Panc1 (cell line): ENCODE measurements at regions not wholly inside any gene's neighbourhood (a gene's known extent, or its start where the extent isn't known, plus 50 kb on each side); places are given as distances from the start of the nearest gene placed in this dataset.
"Not testable (repeated sequence)": the region's sequence is repeated elsewhere in the genome, so short reads cannot be mapped to it uniquely, and the experiment has no call there.

Experiments
- ATAC-seq: fragments of 200-7000 bp; cut with Tn5 transposase; 2 replicates; pipeline ENCODE4 v1.9.1; 2020; ENCODE audit warnings: mild to moderate bottlenecking, moderate library complexity
- BruUV-seq: library from RNA; stranded (reverse); fragments of 400-500 nt; replicated peaks from 2 replicates; lab custom pipeline; 2021; lab: Mats Ljungman, UMichigan
- CTCF ChIA-PET: fragments of 300-600 bp; sonication (Branson Sonifier 250); formaldehyde crosslinking; loops from one replicate; lab custom pipeline; 2022; ENCODE audit warnings: antibody characterized with exemption; lab: Charles Lee
- POLR2A ChIA-PET: fragments of 300-600 bp; sonication (Branson Sonifier 250); formaldehyde crosslinking; loops from one replicate; lab custom pipeline; 2022; ENCODE audit warnings: antibody characterized with exemption; lab: Charles Lee
- DNase-seq: peaks from one replicate; pipeline ENCODE4 v3.0.0-alpha.2; 2010; ENCODE audit warnings: low read depth, low spot score
- H3K27ac ChIP-seq: 2 replicates; pipeline ENCODE4 v1.5.1; 2011; ENCODE audit warnings: mild to moderate bottlenecking, low read length, inconsistent platforms
- H3K27me3 ChIP-seq: fragments of 200-500 bp; sonication (Bioruptor generic); 2 replicates; pipeline ENCODE4 v1.6.0; 2014; ENCODE audit warnings: low read length, inconsistent platforms; ENCODE audit not compliant: control insufficient read depth, insufficient read depth
- H3K36me3 ChIP-seq: fragments of 200-500 bp; sonication (Bioruptor generic); 2 replicates; pipeline ENCODE4 v1.5.1; 2014; ENCODE audit warnings: inconsistent platforms, mild to moderate bottlenecking, low read length, moderate library complexity; ENCODE audit not compliant: control insufficient read depth, insufficient read depth
- H3K4me1 ChIP-seq: 2 replicates; pipeline ENCODE4 v1.5.1; 2011; ENCODE audit warnings: inconsistent platforms, mild to moderate bottlenecking, low read length, moderate library complexity; ENCODE audit not compliant: control insufficient read depth, insufficient read depth
- H3K4me3 ChIP-seq, 2 experiments: 2 replicates each; pipeline ENCODE4 v1.5.1; 2011 to 2012; ENCODE audit warnings: low read depth in 2 of 2, low read length in 2 of 2, mild to moderate bottlenecking in 2 of 2, inconsistent platforms in 1 of 2, moderate library complexity in 1 of 2
- H3K9me3 ChIP-seq: fragments of 200-500 bp; sonication (Bioruptor generic); 2 replicates; pipeline ENCODE4 v1.5.1; 2014; ENCODE audit warnings: low read depth, mild to moderate bottlenecking, inconsistent platforms, low read length, moderate library complexity; ENCODE audit not compliant: control insufficient read depth, insufficient read depth
- POLR2AphosphoS5 ChIP-seq: IDR thresholded peaks from 2 replicates; pipeline ENCODE4 v1.6.1; 2012; ENCODE audit warnings: mild to moderate bottlenecking, low read depth, low read length, moderate library complexity
- SIN3A ChIP-seq: IDR thresholded peaks from 2 replicates; pipeline ENCODE4 v1.6.1; 2012; ENCODE audit warnings: low read depth, mild to moderate bottlenecking, low read length, moderate library complexity, borderline replicate concordance; ENCODE audit not compliant: insufficient read depth
- TCF7L2 ChIP-seq: IDR thresholded peaks from 2 replicates; pipeline ENCODE4 v1.6.1; 2011; ENCODE audit warnings: mild to moderate bottlenecking, low read depth, low read length, inconsistent platforms
- in situ Hi-C: cut with HindIII; loops from 2 replicates; pipeline ENCODE4 v1.10.0; 2016; ENCODE audit warnings: low sequenced_read_pairs, low pct_unique_long_range_greater_than_20kb
- intact Hi-C: fragments of 100-400 bp; cut with micrococcal nuclease; formaldehyde crosslinking; loops from one replicate; pipeline ENCODE4 v1.10.0; 2022; ENCODE audit not compliant: unreplicated experiment
- TF ChIP-seq, protein P1 (sequence below), 2 experiments: IDR thresholded peaks; 2 replicates each; pipeline ENCODE4 v1.6.1; 2011 to 2012; ENCODE audit warnings: low read depth in 2 of 2, control low read depth in 1 of 2, low read length in 1 of 2, mild to moderate bottlenecking in 1 of 2, moderate library complexity in 1 of 2; ENCODE audit not compliant: insufficient read depth in 1 of 2
- TF ChIP-seq, protein P2 (sequence below): fragments of 450-650 bp; IDR thresholded peaks from 2 replicates; pipeline ENCODE4 v1.5.1; 2017; ENCODE audit warnings: mild to moderate bottlenecking

DNA sequence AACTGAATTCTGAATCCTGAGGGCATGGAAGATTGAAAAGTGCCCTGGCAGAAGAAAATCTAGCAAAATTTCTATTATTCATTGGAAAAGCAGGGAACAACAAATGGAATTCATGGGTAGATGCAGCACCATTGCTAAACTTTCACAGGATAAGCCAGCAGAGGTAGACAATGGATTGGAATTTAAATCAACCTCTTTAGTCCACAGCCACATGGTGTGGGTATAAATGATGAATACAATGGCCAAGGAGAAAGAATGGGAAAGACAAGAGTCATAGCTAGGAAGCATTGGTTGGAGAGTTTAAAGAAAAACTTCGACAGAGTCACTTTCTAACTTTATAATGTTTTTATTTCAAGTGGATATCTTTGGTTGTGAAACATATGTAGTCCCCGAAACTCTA, 332.8 kb upstream of the PUDP start:
- CTCF ChIA-PET: no interaction called here
- BruUV-seq: no TSS peak
- Histone ChIP-seq H3K27me3 (no peaks in the 10 kb centered on the region), H3K27ac (no peak overlapping the region), H3K4me1 (no peaks in the 10 kb centered on the region), H3K36me3 (no peaks in the 10 kb centered on the region), H3K9me3 (no peaks in the 10 kb centered on the region), H3K4me3 (no peak overlapping the region)
- ATAC-seq (no peak), DNase-seq (no peak)
- intact Hi-C loops (no loop called here), in situ Hi-C loops (no loop called here)
- TF ChIP-seq, protein P1, sequence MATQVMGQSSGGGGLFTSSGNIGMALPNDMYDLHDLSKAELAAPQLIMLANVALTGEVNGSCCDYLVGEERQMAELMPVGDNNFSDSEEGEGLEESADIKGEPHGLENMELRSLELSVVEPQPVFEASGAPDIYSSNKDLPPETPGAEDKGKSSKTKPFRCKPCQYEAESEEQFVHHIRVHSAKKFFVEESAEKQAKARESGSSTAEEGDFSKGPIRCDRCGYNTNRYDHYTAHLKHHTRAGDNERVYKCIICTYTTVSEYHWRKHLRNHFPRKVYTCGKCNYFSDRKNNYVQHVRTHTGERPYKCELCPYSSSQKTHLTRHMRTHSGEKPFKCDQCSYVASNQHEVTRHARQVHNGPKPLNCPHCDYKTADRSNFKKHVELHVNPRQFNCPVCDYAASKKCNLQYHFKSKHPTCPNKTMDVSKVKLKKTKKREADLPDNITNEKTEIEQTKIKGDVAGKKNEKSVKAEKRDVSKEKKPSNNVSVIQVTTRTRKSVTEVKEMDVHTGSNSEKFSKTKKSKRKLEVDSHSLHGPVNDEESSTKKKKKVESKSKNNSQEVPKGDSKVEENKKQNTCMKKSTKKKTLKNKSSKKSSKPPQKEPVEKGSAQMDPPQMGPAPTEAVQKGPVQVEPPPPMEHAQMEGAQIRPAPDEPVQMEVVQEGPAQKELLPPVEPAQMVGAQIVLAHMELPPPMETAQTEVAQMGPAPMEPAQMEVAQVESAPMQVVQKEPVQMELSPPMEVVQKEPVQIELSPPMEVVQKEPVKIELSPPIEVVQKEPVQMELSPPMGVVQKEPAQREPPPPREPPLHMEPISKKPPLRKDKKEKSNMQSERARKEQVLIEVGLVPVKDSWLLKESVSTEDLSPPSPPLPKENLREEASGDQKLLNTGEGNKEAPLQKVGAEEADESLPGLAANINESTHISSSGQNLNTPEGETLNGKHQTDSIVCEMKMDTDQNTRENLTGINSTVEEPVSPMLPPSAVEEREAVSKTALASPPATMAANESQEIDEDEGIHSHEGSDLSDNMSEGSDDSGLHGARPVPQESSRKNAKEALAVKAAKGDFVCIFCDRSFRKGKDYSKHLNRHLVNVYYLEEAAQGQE (IDR thresholded peaks at IDR 0.05; ENCODE audit: insufficient read depth in 1 of 2, low read depth in 2 of 2, low read length in 1 of 2): no peak
- TF ChIP-seq SIN3A: no peak
- TF ChIP-seq, protein P2, sequence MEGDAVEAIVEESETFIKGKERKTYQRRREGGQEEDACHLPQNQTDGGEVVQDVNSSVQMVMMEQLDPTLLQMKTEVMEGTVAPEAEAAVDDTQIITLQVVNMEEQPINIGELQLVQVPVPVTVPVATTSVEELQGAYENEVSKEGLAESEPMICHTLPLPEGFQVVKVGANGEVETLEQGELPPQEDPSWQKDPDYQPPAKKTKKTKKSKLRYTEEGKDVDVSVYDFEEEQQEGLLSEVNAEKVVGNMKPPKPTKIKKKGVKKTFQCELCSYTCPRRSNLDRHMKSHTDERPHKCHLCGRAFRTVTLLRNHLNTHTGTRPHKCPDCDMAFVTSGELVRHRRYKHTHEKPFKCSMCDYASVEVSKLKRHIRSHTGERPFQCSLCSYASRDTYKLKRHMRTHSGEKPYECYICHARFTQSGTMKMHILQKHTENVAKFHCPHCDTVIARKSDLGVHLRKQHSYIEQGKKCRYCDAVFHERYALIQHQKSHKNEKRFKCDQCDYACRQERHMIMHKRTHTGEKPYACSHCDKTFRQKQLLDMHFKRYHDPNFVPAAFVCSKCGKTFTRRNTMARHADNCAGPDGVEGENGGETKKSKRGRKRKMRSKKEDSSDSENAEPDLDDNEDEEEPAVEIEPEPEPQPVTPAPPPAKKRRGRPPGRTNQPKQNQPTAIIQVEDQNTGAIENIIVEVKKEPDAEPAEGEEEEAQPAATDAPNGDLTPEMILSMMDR: no peak
- TF ChIP-seq POLR2AphosphoS5: no peak
- POLR2A ChIA-PET: no interaction called here

DNA sequence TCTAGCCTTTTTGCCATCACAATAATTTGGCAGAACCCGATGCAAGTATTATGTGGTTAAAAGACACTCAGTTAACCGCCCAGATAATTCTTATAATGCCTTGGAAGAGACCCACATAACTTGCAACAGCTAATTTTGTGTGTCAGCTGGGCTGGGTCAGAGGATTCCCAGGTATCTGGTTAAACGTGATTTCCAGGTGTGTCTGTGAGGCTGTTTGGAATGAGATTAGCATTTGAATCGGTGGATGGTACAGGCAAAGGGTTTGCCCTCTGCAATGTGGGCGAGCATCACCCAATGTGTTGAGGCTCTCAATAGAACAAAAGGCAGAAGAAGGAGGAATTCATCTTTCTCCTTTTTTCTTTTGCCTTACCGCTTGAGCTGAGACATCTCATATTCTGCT, 314.2 kb upstream of the PUDP start:
- TF ChIP-seq, protein P2: no peak
- no peak for TF ChIP-seq POLR2AphosphoS5
- TF ChIP-seq TCF7L2: no peak
- TF ChIP-seq SIN3A: no peak
- TF ChIP-seq, protein P1 (IDR thresholded peaks at IDR 0.05; ENCODE audit: insufficient read depth in 1 of 2, low read depth in 2 of 2, low read length in 1 of 2): no peak
- no peak for ATAC-seq
- ChIA-PET CTCF (no interaction called here), POLR2A (no interaction called here)
- Histone ChIP-seq H3K4me3 (no peak overlapping the region), H3K36me3 (no peaks in the 10 kb centered on the region), H3K27me3 (no peaks in the 10 kb centered on the region), H3K27ac (no peak overlapping the region), H3K4me1 (no peaks in the 10 kb centered on the region), H3K9me3 (no peaks in the 10 kb centered on the region)
- intact Hi-C loops (no loop called here), in situ Hi-C loops (no loop called here)
- no TSS peak for BruUV-seq
- DNase-seq: no peak

DNA sequence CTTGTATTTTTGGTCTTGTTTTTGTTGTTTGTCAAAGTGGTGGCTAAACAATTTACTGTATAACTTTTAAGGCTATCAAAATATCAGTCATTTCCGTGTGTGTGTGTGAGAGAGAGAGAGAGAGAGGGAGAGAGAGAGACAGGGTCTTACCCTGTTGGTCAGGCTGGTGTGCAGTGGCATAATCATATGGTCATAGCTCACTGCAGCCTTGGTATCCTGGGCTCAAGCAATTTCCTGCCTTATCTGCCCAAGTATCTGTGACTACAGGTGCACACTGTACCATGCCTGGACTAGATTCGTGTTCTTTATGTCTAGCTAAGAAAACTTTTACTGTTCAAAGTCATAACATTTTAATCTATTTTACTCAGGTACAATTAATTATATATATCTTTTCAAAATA, 313.1 kb upstream of the PUDP start:
- H3K4me1 ChIP-seq, CTCF ChIA-PET, H3K4me3 ChIP-seq, H3K9me3 ChIP-seq, in situ Hi-C loops, DNase-seq, H3K27me3 ChIP-seq, BruUV-seq, H3K27ac ChIP-seq, ATAC-seq, POLR2A ChIA-PET, intact Hi-C loops, H3K36me3 ChIP-seq: not testable (repeated sequence)
